ENCODE measurements at regions not wholly inside any gene's neighbourhood (a gene's known extent, or its start where the extent isn't known, plus 50 kb on each side); places are given as distances from the start of the nearest gene placed in this dataset.

DNA sequence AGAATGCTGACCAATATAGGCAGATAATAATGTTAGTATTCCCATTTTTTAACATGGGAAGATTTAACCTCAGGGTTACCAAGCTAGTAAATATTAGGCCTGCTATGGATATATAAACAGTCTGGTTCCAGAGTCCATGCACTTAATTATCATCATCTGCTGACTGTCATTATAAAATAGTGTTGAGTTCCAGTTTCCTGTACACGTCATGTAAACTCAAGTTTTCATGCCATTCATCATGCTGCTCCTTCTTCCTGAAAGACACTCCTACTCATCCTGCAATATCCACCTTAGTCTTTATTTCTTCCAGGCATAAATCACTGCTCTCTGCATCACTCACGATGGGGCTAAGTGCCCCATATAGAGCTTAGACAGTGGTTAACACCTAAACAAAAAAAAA lies 420.8 kb upstream of the SPHKAP start:
- TF ChIP-seq CTCF (IDR thresholded peaks at IDR 0.05; ENCODE audit: poor library complexity) (no peak), EZH2 (IDR thresholded peaks at IDR 0.05; ENCODE audit: borderline replicate concordance) (no peak)
